Gastrocnemius medialis (tissue), 4 donors: ENCODE measurements at regions not wholly inside any gene's neighbourhood (a gene's known extent, or its start where the extent isn't known, plus 50 kb on each side); places are given as distances from the start of the nearest gene placed in this dataset.

Source experiments
- ATAC-seq, 2 donors: fragments of 150-250 bp; one replicate each; pipeline ENCODE4 v1.9.1; 2016
- DNase-seq, 2 donors: peaks; one replicate each; pipeline ENCODE4 v3.0.0-alpha.2; 2019
- H3K27ac ChIP-seq, 4 donors: fragments of 200-600 bp; sonication (generic); 1 replicate in 1 of 4; 2 replicates in 3 of 4; pipeline ENCODE4 v1.5.1; 2016 to 2018; ENCODE audit warnings: mild to moderate bottlenecking in 2 of 4, moderate library complexity in 1 of 4
- H3K27me3 ChIP-seq, 3 donors: fragments of 200-600 bp; sonication (generic) in 2 of 3; 1 replicate in 1 of 3; 2 replicates in 2 of 3; pipeline versions ENCODE4 v1.5.1 to v1.6.0; 2016 to 2019; ENCODE audit warnings: mild to moderate bottlenecking in 1 of 3, moderate library complexity in 1 of 3
- H3K36me3 ChIP-seq, 2 donors: fragments of 200-600 bp; sonication (generic) in 1 of 2; one replicate each; pipeline ENCODE4 v1.5.1; 2017 to 2018
- H3K4me1 ChIP-seq, 2 donors: fragments of 200-600 bp; sonication (generic) in 1 of 2; one replicate each; pipeline ENCODE4 v1.5.1; 2016 to 2017; ENCODE audit warnings: mild to moderate bottlenecking in 2 of 2
- H3K4me3 ChIP-seq, 4 donors: fragments of 200-600 bp; sonication (generic) in 3 of 4; 1 replicate in 1 of 4; 2 replicates in 3 of 4; pipeline ENCODE4 v1.5.1; 2016 to 2019; ENCODE audit warnings: mild to moderate bottlenecking in 2 of 4
- H3K9me3 ChIP-seq, 3 donors: fragments of 200-600 bp; sonication (generic) in 2 of 3; 1 replicate in 1 of 3; 2 replicates in 2 of 3; pipeline ENCODE4 v1.5.1; 2016 to 2019
- POLR2A ChIP-seq, 2 donors: fragments of 450-650 bp; IDR thresholded peaks; one replicate each; pipeline ENCODE4 v1.6.1; 2017; ENCODE audit warnings: antibody characterized with exemption in 2 of 2, mild to moderate bottlenecking in 2 of 2, moderate library complexity in 2 of 2
- in situ Hi-C, 4 donors: fragments of 200-750 bp; cut with MboI; loops; one replicate each; pipeline versions ENCODE4 v1.15.0 to v1.8.0; 2017; ENCODE audit warnings: low sequenced_read_pairs in 4 of 4
- intact Hi-C: fragments of 100-400 bp; cut with DNase I; formaldehyde crosslinking; loops from one replicate; pipeline ENCODE4 v1.15.1; 2023; ENCODE audit warnings: low total_unique reads
- TF ChIP-seq, protein P1 (sequence below), 5 experiments: fragments of 450-650 bp in 3 of 5; fragments of 200-600 bp in 2 of 5; sonication (generic) in 2 of 5; IDR thresholded peaks in 4 of 5; conservative IDR thresholded peaks in 1 of 5; 1 replicate in 4 of 5; 2 replicates in 1 of 5; pipeline ENCODE4 v1.5.1; 2016 to 2019; ENCODE audit warnings: antibody characterized with exemption in 5 of 5, mild to moderate bottlenecking in 3 of 5, moderate library complexity in 3 of 5

DNA sequence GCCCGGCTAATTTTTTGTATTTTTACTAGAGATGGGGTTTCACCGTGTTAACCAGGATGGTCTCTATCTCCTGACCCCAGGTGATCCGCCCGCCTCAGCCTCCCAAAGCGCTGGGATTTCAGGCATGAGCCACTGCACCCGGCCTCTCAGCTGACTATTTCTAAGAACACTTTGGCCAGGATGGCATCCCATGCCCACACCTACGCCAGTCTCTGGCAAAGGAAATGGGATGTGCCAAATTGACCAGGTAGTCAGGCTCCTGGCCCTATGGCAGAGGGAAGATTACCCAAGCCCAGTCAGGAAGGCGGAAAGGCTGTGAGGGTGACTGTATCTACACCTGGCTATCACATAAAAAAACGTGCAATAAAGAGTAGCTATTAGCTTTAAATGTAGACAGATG is 94.1 kb upstream of the DUSP5 start:
- no peaks in the 10 kb centered on the region for H3K27me3 ChIP-seq
- H3K4me1 ChIP-seq, result no peaks in the 10 kb centered on the region
- no peaks in the 10 kb centered on the region for H3K9me3 ChIP-seq
- DNase-seq (no peak), ATAC-seq (no peak)
- TF ChIP-seq, protein P1, sequence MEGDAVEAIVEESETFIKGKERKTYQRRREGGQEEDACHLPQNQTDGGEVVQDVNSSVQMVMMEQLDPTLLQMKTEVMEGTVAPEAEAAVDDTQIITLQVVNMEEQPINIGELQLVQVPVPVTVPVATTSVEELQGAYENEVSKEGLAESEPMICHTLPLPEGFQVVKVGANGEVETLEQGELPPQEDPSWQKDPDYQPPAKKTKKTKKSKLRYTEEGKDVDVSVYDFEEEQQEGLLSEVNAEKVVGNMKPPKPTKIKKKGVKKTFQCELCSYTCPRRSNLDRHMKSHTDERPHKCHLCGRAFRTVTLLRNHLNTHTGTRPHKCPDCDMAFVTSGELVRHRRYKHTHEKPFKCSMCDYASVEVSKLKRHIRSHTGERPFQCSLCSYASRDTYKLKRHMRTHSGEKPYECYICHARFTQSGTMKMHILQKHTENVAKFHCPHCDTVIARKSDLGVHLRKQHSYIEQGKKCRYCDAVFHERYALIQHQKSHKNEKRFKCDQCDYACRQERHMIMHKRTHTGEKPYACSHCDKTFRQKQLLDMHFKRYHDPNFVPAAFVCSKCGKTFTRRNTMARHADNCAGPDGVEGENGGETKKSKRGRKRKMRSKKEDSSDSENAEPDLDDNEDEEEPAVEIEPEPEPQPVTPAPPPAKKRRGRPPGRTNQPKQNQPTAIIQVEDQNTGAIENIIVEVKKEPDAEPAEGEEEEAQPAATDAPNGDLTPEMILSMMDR (IDR thresholded peaks at IDR 0.05 in 4 of 5, conservative IDR thresholded peaks at IDR 0.05 in 1 of 5), result no peak
- TF ChIP-seq POLR2A (IDR thresholded peaks at IDR 0.05), result no peak
- no peak overlapping the region for H3K4me3 ChIP-seq
- no peaks in the 10 kb centered on the region for H3K36me3 ChIP-seq
- intact Hi-C loops, result no loop called here
- in situ Hi-C loops, result no loop called here
- H3K27ac ChIP-seq, result no peak overlapping the region

DNA sequence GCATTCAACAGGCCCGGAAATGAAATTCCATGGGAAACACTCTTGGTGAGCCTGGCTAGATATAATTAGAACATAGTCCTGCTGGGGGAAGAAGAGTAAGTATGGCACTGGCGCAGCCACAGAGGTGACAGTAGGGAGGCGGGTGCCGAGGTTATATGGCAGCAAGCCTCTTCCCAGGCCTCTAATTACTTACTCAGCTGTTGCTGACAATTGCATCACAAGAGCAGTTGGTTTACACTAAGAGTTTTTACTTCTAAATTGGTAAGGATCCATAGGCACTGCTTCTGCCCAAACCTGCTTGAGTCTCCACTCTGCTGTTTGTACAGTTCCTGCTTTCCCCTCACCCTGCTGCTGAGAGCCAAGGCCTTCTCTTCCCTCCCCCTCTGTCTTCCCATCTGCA is 93.3 kb upstream of the DUSP5 start:
- Histone ChIP-seq H3K36me3 (no peaks in the 10 kb centered on the region), H3K27me3 (no peaks in the 10 kb centered on the region), H3K4me1 (no peaks in the 10 kb centered on the region), H3K27ac (no peak overlapping the region), H3K9me3 (no peaks in the 10 kb centered on the region), H3K4me3 (no peak overlapping the region)
- no peak for ATAC-seq
- intact Hi-C loops, result no loop called here
- in situ Hi-C loops, result no loop called here
- DNase-seq, result no peak
- TF ChIP-seq, protein P1 (IDR thresholded peaks at IDR 0.05 in 4 of 5, conservative IDR thresholded peaks at IDR 0.05 in 1 of 5), result no peak
- TF ChIP-seq POLR2A (IDR thresholded peaks at IDR 0.05), result no peak

DNA sequence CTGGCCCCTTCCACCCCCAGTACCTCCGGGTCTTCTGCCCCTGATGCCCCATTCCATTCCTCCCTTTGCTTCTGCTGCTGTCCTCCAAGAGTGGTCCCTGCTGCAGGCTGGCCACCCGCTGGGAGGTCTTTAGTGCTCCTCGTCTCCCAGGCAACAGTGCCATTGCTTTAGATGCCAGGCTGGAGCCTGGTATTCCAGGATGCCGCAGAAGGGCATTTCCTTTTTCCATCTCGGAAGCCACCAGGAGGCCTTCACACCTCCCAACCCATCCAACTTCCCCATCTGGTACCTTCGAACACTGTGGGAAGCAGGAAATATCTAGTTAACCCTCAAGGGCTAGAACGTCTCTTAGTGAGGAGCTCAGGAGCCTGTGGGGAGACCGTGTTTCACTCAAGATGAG is 92.9 kb upstream of the DUSP5 start:
- no peak for ATAC-seq
- Histone ChIP-seq H3K27ac (no peak overlapping the region), H3K27me3 (no peaks in the 10 kb centered on the region), H3K4me1 (no peaks in the 10 kb centered on the region), H3K36me3 (no peaks in the 10 kb centered on the region), H3K4me3 (no peak overlapping the region), H3K9me3 (no peaks in the 10 kb centered on the region)
- intact Hi-C loops, result no loop called here
- TF ChIP-seq POLR2A (IDR thresholded peaks at IDR 0.05), result no peak
- TF ChIP-seq, protein P1 (IDR thresholded peaks at IDR 0.05 in 4 of 5, conservative IDR thresholded peaks at IDR 0.05 in 1 of 5), result no peak
- in situ Hi-C loops, result no loop called here
- no peak for DNase-seq

DNA sequence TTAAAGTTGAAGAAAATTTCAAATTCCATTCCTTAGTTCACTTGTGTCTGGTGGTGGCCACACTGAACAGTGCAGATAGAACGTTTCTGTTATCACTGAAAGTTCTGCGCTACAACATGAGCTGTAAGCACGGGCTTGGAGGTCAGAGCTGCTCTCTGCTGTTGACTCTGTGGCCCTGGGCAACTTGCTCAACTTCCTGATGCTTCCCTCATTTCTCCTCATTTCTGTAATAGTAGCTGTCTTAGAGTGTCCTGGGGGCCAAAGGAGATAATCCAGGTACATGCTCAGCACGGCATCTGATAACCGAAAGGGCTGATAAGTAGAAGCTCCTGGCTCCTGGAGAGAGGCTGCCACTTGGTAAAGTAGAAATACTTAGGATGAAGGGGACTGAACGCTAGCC is 92.3 kb upstream of the DUSP5 start:
- no peaks in the 10 kb centered on the region for H3K27me3 ChIP-seq
- in situ Hi-C loops, result no loop called here
- no peak for DNase-seq
- intact Hi-C loops, result no loop called here
- no peak overlapping the region for H3K4me3 ChIP-seq
- no peaks in the 10 kb centered on the region for H3K36me3 ChIP-seq
- no peak for ATAC-seq
- H3K27ac ChIP-seq, result no peak overlapping the region
- no peaks in the 10 kb centered on the region for H3K9me3 ChIP-seq
- no peaks in the 10 kb centered on the region for H3K4me1 ChIP-seq
- TF ChIP-seq POLR2A (IDR thresholded peaks at IDR 0.05), result no peak
- TF ChIP-seq, protein P1 (IDR thresholded peaks at IDR 0.05 in 4 of 5, conservative IDR thresholded peaks at IDR 0.05 in 1 of 5), result no peak
